GM06990 (cell line): ENCODE measurements at regions not wholly inside any gene's neighbourhood (a gene's known extent, or its start where the extent isn't known, plus 50 kb on each side); places are given as distances from the start of the nearest gene placed in this dataset.
"Not testable (repeated sequence)": the region's sequence is repeated elsewhere in the genome, so short reads cannot be mapped to it uniquely, and the experiment has no call there.

ENCODE experiments used
- DNase-seq: peaks from one replicate; pipeline ENCODE4 v3.0.0-alpha.2; 2011; ENCODE audit not compliant: insufficient read length; ENCODE audit errors: extremely low read depth
- H3K27me3 ChIP-seq: replicated peaks from 2 replicates; pipeline ENCODE4 v1.6.0; 2011; ENCODE audit warnings: low read length; ENCODE audit not compliant: control insufficient read depth, insufficient read depth
- H3K36me3 ChIP-seq: 2 replicates; pipeline ENCODE4 v1.5.1; 2011; ENCODE audit warnings: low read length; ENCODE audit not compliant: control insufficient read depth, insufficient read depth
- H3K4me3 ChIP-seq: replicated peaks from 2 replicates; pipeline ENCODE4 v1.5.1; 2011; ENCODE audit warnings: low read depth, mild to moderate bottlenecking, control low read depth, low read length
- TF ChIP-seq, protein P1 (sequence below): IDR thresholded peaks from 2 replicates; pipeline ENCODE4 v1.5.1; 2011; ENCODE audit warnings: low read length, control low read depth, mild to moderate bottlenecking, inconsistent platforms; ENCODE audit not compliant: insufficient read depth, poor library complexity, severe bottlenecking

DNA sequence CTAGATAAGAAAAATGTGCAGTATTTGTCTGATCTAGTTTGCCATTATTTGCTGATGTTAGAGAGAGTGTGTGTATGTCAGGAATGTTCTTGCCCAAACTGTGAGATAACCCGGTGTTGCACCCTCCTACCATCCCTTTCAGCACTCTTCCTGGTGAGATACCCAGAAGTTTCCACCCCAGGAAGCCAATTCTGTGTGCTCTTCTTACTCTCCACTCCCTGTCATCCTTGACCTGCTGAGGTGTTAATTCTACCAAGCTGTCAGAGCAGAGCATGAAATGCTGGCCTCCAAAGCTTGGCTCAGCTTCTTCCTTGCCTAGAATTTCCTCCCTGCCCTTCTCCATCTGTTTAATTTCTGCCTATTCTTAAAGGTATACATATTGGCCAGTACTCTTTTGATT, 237.3 kb upstream of the CNR1 start:
- no peaks in the 10 kb centered on the region for H3K27me3 ChIP-seq
- no peak overlapping the region for H3K4me3 ChIP-seq
- DNase-seq = no peak
- no peaks in the 10 kb centered on the region for H3K36me3 ChIP-seq
- TF ChIP-seq, protein P1, sequence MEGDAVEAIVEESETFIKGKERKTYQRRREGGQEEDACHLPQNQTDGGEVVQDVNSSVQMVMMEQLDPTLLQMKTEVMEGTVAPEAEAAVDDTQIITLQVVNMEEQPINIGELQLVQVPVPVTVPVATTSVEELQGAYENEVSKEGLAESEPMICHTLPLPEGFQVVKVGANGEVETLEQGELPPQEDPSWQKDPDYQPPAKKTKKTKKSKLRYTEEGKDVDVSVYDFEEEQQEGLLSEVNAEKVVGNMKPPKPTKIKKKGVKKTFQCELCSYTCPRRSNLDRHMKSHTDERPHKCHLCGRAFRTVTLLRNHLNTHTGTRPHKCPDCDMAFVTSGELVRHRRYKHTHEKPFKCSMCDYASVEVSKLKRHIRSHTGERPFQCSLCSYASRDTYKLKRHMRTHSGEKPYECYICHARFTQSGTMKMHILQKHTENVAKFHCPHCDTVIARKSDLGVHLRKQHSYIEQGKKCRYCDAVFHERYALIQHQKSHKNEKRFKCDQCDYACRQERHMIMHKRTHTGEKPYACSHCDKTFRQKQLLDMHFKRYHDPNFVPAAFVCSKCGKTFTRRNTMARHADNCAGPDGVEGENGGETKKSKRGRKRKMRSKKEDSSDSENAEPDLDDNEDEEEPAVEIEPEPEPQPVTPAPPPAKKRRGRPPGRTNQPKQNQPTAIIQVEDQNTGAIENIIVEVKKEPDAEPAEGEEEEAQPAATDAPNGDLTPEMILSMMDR = no peak

DNA sequence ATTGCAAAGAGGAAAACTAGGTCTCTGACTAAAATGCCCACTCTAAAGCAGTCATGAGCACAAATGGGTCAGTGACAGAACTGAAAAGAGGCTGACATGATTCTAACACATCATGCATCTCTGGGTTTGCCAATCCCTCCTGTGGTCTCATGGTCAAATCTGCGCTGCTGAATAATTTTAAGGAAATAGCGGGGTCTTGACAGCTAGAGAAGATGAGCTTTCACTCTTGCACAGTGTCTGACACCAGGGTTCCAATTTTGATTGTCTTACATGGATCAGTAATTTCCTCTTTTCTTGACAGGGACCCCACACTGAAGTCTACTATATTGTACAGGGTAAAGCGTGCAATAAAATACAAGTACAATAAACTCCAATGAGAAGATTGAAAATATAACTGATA, 236.8 kb upstream of the CNR1 start:
- no peak for DNase-seq
- Histone ChIP-seq H3K36me3 (no peaks in the 10 kb centered on the region), H3K4me3 (no peak overlapping the region), H3K27me3 (no peaks in the 10 kb centered on the region)
- TF ChIP-seq, protein P1 = no peak

DNA sequence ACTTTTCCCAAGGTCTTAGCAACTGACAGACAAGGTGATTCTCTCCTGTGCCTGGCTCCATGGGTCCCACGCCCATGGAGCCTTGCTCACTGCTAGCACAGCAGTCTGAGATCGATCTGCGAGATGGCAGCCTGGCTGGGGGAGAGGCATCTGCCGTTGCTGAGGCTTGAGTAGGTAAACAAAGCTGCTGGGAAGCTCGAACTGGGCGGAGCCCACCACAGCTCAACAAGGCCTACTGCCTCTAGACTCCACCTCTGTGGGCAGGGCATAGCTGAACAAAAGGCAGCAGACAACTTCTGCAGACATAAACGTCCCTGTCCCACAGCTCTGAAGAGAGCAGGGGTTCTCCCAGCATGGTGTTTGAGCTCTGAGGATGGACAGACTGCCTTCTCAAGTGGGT, 224.9 kb upstream of the CNR1 start:
- not testable (repeated sequence) for H3K27me3 ChIP-seq, H3K36me3 ChIP-seq, H3K4me3 ChIP-seq, DNase-seq

DNA sequence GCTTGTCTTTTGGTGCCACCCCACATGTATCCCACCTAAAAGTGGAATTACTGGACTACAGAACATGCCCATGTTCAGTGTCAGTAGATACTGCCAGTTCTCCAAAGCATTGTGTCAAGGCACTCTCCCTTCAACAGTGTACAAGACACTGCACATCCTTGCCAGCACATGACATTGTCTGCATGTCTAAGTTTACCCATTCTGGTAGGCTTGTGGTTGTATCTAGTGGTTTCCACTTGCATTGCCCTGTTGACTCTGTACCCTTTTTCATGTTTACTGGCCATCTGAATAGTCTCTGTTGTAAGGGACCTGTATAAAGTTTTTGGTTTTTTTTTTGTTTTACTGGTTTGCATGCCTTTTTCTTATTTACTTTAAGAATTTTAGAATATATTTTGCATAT, 222.4 kb upstream of the CNR1 start:
- Histone ChIP-seq H3K36me3 (no peaks in the 10 kb centered on the region), H3K27me3 (no peaks in the 10 kb centered on the region; the same call in 1 of the 2 replicates), H3K4me3 (no peak overlapping the region)
- no peak for DNase-seq
- TF ChIP-seq, protein P1 = no peak

DNA sequence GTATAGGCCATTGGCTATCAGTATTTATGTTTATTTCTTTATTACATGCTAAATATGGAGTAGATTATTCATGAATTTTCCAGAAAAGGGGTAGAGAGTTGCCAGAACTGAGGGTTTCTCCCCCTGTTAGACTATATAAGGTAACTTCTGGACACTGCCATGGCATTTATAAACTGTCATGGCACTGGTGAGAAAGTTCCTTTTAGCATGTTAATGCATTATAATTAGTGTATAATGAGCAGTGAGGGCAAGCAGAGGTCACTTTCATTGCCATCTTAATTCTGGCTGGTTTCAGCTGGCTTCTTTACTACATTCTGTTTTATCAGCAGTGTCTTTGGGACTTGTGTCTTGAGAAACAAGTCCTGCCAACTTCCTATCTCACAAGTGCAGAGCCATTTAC, 220.0 kb upstream of the CNR1 start:
- H3K4me3 ChIP-seq = no peak overlapping the region
- TF ChIP-seq, protein P1 = no peak
- no peak for DNase-seq

DNA sequence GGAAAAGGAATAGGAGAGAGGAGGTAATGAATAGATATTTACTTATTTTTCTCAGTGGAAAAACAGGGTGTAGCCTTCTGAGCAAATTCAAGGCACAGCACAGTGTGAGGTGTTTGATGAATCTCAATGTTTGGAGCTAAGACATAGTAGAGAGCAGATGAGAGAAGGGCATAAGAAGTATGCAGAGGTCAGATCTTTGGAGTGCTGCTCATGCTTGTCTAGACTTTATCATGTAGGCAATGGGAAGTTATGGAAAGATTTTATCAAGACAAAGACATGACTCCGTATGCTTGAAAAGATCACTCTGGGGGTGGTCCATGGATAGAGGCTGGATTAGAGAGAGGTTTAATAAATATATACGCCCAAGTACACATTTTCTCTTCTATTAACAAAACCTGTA, 217.0 kb upstream of the CNR1 start:
- TF ChIP-seq, protein P1 = no peak
- no peak for DNase-seq
- Histone ChIP-seq H3K36me3 (no peaks in the 10 kb centered on the region), H3K27me3 (no peaks in the 10 kb centered on the region; the same call in 1 of the 2 replicates), H3K4me3 (no peak overlapping the region)

More for the DNA sequence above, 220.0 kb upstream of the CNR1 start:
- Histone ChIP-seq H3K27me3 (no peaks in the 10 kb centered on the region; the same call in 1 of the 2 replicates), H3K36me3 (no peaks in the 10 kb centered on the region)
